ENCODE measurements at regions not wholly inside any gene's neighbourhood (a gene's known extent, or its start where the extent isn't known, plus 50 kb on each side); places are given as distances from the start of the nearest gene placed in this dataset.

- TF ChIP-seq EZH2 (IDR thresholded peaks at IDR 0.05; ENCODE audit: low read length, unreplicated experiment): no peak
- TF ChIP-seq, protein P1, sequence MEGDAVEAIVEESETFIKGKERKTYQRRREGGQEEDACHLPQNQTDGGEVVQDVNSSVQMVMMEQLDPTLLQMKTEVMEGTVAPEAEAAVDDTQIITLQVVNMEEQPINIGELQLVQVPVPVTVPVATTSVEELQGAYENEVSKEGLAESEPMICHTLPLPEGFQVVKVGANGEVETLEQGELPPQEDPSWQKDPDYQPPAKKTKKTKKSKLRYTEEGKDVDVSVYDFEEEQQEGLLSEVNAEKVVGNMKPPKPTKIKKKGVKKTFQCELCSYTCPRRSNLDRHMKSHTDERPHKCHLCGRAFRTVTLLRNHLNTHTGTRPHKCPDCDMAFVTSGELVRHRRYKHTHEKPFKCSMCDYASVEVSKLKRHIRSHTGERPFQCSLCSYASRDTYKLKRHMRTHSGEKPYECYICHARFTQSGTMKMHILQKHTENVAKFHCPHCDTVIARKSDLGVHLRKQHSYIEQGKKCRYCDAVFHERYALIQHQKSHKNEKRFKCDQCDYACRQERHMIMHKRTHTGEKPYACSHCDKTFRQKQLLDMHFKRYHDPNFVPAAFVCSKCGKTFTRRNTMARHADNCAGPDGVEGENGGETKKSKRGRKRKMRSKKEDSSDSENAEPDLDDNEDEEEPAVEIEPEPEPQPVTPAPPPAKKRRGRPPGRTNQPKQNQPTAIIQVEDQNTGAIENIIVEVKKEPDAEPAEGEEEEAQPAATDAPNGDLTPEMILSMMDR (conservative IDR thresholded peaks at IDR 0.05; ENCODE audit: low read depth, low read length): no peak
- no peak for TF ChIP-seq EZH2phosphoT487 (IDR thresholded peaks at IDR 0.05; ENCODE audit: borderline replicate concordance, low read length)
Measured at GRCh38 chr1:100615686-100616085, 77.7 kb downstream of the GPR88 start.

Measured in PC-3 (cell line).